ENCODE measurements at regions not wholly inside any gene's neighbourhood (a gene's known extent, or its start where the extent isn't known, plus 50 kb on each side); places are given as distances from the start of the nearest gene placed in this dataset.

GRCh38 chr12:124087266-124088051 lies 114.4 kb downstream of the ZNF664 start:
- TF ChIP-seq EZH2 (IDR thresholded peaks at IDR 0.05; ENCODE audit: borderline replicate concordance, low read depth, low read length): no peak
- no peak for TF ChIP-seq USF2 (CRISPR knock-in tag; IDR thresholded peaks at IDR 0.05)
